ENCODE measurements at regions not wholly inside any gene's neighbourhood (a gene's known extent, or its start where the extent isn't known, plus 50 kb on each side); places are given as distances from the start of the nearest gene placed in this dataset.

GRCh38 chr13:86757236-86757978 is 913.8 kb upstream of the SLITRK5 start:
- DNase-seq, result no peak

- DNase-seq, result no peak
Measured at GRCh38 chr13:86758116-86758515, 913.1 kb upstream of the SLITRK5 start.

DNA sequence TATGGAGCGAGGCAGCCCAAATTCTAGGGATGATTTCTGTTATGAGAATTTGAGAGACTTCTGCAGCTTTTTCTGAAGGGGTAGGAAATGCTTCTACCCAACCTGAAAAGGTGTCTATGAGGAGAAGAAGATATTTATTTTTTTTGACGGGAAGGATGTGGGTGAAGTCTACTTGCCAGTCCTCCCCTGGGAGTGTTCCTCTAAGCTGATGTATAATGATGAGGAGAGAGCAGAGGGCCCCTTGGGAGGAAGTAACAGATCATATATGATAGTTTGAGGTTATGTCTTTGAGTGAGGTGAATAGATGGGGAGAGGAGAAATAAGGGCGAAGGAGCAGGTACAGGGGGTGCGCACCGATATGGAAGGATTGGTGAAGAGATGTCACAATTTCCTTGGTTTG is 910.6 kb upstream of the SLITRK5 start:
- DNase-seq, result no peak

DNA sequence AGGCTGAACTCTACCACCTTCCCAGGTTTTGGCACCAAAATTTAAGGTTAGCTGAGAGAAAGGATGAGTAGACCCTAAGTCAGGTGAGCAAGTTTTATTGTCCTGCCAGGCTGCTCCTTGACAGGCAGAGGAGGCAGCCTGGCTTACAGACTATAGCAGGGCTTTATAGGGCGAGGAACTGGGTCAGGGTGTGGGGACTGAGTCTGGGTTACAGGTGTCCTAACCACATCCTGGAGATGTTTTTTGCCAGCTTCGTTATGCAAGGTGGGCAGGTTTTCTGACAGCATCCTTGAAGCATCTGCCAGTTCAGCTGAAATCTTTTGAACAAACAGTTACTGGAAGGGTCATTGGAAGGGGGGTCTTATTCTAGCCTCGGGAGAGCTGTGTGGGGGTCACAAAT is 905.7 kb upstream of the SLITRK5 start:
- DNase-seq, result no peak

- no peak for DNase-seq
Measured at GRCh38 chr13:86788616-86789015, 882.6 kb upstream of the SLITRK5 start.

- DNase-seq, result no peak
Measured at GRCh38 chr13:86792153-86792651, 879.0 kb upstream of the SLITRK5 start.

- DNase-seq, result no peak
Measured at GRCh38 chr13:86795858-86796257, 875.3 kb upstream of the SLITRK5 start.

- DNase-seq, result no peak
Measured at GRCh38 chr13:86810361-86810760, 860.8 kb upstream of the SLITRK5 start.

DNA sequence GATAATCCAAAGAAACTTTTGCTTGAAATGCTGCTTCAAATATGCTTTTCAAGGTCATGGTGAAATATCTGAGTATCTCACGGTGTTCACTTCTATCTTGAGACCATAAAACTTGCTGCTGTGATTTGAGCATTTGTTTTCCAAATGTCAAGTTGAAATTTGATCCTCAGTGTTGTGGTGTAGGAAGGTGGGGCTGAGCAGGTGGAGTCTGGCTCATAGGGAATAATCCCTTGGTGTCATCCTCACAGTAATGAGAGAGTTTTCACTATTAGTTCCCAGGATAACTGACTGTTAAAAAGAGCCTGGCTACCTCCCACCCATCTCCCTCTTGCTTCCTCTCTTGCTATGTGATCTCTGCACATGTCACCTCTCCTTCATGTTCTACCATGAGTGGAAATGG is 858.0 kb upstream of the SLITRK5 start:
- DNase-seq, result no peak

- no peak for DNase-seq
Measured at GRCh38 chr13:86825410-86825809, 845.8 kb upstream of the SLITRK5 start.

DNA sequence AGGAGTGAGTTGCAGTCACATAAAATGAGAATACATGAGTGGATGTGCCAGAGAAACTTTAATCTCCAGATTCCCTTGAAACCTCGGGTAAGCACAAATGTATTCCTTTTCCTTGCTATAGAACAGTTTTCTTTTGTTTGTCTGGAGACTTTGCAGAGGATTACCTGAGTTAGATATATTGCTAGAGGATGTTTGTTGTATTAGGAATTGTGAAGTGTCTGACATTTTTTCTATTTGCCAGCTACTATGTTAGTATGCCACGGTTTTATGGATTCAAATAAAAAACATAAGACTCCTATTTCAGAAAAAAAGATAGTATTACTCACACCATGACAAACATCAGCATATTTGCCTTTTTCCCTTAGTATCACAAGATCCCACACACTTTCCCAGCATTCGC is 844.9 kb upstream of the SLITRK5 start:
- no peak for DNase-seq

DNA sequence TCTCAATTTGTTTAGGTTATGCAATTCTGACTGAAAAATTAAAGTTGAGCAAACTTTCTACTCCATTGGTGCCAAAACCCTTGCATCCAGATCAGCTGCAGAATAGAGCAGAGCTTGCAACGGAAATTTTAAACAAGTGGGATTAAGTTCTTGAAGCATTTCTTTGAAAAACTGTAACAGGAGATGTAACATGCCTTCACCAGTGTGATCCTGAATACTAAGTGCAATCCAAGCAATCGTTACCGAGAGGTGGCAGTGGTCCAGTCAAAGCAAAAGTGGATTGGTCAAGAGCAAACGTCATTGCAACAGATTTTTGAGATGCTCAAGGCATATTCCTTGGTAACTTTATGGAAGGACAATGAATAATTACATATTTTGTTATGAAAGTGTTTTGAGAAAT is 841.1 kb upstream of the SLITRK5 start:
- no peak for DNase-seq

- no peak for DNase-seq
Measured at GRCh38 chr13:86831084-86831483, 840.1 kb upstream of the SLITRK5 start.

GRCh38 chr13:86838411-86839120 is 832.6 kb upstream of the SLITRK5 start:
- DNase-seq, result no peak

DNA sequence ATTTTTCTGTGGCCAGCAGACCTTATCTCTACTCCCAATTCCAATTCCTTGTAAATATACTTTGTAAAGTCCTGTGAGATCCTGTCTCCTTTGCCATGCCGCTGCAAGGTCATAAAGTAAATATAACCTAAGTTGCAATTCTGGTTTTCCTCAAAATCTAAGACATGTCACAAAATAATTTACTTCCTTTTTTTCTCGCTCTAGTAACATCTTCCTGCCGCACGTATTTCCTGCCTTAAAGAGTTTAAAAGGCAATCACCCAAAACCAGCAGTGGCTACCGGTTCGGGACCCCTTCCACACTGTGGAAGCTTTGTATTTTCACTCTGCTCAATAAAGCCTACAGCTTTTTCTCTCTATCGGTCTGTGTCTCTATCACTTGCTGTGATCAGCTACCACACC is 832.0 kb upstream of the SLITRK5 start:
- DNase-seq, result no peak

GRCh38 chr13:86840250-86841191 is 830.6 kb upstream of the SLITRK5 start:
- no peak for DNase-seq

DNA sequence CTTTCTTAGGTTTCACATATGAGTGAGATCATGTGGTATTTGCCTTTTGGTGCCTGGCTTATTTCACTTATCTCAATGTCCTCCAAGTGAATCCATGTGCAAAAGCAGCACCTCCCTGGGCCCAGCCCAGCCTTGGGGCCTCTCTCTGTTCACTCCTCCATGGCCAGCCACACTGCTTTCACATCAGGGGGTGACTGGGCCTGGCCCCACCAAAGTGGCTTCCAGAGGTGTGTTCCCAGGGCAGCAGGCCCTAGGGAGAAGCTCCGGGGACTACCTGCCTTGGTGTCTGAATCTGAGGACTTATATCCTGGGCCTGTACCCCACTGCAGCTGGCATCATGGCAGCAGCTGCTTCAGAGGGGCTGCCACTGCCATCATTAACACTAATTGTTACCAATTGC is 829.9 kb upstream of the SLITRK5 start:
- no peak for DNase-seq

DNA sequence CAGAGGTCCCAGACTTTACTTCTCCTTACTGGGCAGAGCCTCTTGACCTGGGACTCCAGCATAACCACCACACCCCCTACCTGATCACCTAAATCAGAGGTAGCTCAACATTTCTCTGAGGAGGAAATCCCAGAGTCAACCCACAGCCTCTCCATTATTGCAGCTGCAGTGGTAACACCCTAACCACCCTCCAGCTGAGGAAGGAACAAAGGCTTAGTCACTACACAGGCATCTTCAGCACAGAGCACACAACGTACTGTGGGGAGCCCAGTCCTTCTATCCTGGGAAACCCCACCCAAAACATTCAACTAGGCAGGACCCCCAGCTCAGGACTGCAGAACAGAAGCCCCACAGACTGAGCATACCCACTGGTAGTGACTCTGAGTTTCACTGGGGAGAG is 824.7 kb upstream of the SLITRK5 start:
- no peak for DNase-seq

DNA sequence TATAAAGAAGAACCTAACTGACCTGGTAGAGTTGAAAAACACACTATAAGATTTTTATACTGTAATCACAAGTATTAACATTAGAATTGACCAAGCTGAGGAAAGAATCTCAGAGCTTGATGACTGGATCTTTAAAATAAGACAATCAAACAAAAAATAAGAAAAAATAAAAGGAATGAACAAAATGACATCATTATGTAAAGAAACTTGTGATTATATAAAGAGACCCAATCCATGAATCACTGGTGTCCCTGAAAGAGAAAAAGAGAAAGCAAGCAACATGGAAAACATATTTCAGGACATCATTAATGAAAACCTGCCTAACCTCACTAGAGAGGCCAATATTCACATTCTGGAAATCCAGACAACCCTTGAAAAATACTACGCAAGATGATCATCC is 822.5 kb upstream of the SLITRK5 start:
- no peak for DNase-seq

DNA sequence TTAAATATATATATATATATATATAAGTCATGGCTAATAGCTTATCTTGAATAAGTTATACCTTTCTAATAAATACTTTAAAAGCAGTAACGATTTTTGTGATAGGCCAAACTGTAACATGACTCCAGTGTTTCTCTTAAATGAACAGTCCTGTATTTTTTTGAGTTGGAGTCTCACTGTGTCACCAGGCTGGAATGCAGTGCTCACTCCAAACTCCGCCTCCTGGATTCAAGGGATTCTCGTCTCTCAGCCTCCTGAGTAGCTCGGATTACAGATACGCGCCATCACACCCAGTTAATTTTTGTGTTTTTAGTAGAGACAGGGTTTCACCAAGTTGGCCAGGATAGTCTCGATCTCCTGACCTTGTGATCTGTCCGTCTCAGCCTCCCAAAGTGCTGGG is 814.2 kb upstream of the SLITRK5 start:
- no peak for DNase-seq

DNA sequence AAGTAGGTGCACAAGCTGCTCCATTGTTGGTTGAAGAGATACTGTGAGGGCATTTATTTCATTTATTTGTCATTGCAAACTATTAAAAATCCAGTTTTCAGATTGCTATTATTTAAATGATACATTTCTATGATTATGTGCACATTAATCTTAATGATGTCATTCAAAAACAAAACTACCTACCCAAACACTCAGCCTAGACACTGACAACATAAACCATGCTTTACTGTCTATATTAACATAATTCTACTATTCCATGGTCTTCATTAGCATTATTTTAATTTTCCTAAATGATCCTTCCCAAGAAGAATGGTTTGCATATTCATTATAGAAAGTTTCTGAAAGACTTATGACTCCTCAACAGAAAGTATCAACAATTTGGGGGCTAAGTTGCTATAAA is 813.0 kb upstream of the SLITRK5 start:
- DNase-seq, result no peak

DNA sequence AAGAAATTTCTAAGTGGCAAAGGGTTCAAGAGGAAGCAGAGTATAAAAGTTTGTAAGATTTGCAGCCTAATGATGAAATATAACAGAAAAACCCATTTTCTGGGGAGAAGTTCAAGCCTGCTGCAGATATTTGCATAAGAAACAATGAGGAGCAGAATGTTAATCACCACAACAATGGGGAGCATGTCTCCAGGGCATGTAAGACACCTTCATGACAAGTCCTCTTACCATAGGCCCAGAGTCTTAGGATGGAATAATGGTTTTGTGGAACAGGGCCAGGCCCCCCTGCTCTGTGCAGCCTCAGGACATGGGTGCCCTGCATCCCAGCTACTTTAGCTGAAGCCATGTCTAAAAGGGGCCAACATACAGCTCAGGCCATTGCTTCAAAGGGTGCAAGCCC is 809.0 kb upstream of the SLITRK5 start:
- no peak for DNase-seq

DNA sequence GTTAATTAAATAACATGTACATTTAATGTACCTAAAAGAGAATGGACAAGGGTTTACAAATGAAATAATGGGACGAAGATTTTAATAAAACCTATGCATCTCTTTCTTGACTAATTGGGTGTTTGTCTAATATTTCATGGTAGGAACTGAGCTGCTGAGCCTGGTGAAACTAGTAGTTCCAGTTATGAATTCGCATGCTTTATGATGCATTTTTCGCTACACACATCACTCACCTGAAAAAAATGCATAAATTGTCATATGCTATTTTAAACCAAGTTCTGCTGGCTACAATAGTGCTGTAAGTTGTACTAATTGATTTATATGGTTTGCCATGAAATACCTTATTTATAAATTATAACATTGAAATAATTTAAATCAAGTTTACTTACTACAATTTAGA is 806.8 kb upstream of the SLITRK5 start:
- no peak for DNase-seq

Data from 8988T (cell line).